B cell (primary cell): ENCODE measurements at regions not wholly inside any gene's neighbourhood (a gene's known extent, or its start where the extent isn't known, plus 50 kb on each side); places are given as distances from the start of the nearest gene placed in this dataset.

Source experiments
- ATAC-seq: fragments of 200-7000 bp; cut with Tn5 transposase; one replicate; pipeline ENCODE4 v1.10.0; 2021; ENCODE audit warnings: low read depth, mild to moderate bottlenecking, moderate number of reproducible peaks, moderate library complexity
- CTCF ChIA-PET: fragments of 350-600 bp; sonication (Branson Sonifier 250); formaldehyde crosslinking; loops from one replicate; lab custom pipeline; 2021; ENCODE audit warnings: antibody characterized with exemption, inconsistent platforms; lab: Charles Lee
- POLR2A ChIA-PET: fragments of 350-600 bp; sonication (Branson Sonifier 250); formaldehyde crosslinking; loops from one replicate; lab custom pipeline; 2021; ENCODE audit warnings: antibody characterized with exemption; lab: Charles Lee
- DNase-seq: peaks from one replicate; pipeline ENCODE4 v3.0.0; 2013
- H2AFZ ChIP-seq: 2 replicates; pipeline ENCODE4 v1.6.1; 2012; ENCODE audit warnings: mild to moderate bottlenecking, low read depth, low read length; ENCODE audit not compliant: insufficient read depth, poor library complexity, severe bottlenecking
- H3K27ac ChIP-seq, 2 donors: 1 replicate in 1 of 2; 2 replicates in 1 of 2; pipeline ENCODE4 v1.5.1; 2012 to 2013; ENCODE audit warnings: low read length in 2 of 2, mild to moderate bottlenecking in 2 of 2, moderate library complexity in 1 of 2
- H3K27me3 ChIP-seq, 4 experiments: fragments of 200-600 bp in 1 of 4; sonication (generic) in 1 of 4; replicated peaks in 1 of 4; 1 replicate in 2 of 4; 2 replicates in 2 of 4; pipeline versions ENCODE4 v1.6.1 to v1.7.0; 2013 to 2016; ENCODE audit warnings: low read length in 3 of 4, mild to moderate bottlenecking in 2 of 4, mixed read lengths in 1 of 4, moderate library complexity in 1 of 4; ENCODE audit not compliant: insufficient read depth in 4 of 4, control insufficient read depth in 3 of 4; ENCODE audit errors: control extremely low read depth in 1 of 4
- H3K36me3 ChIP-seq, 2 experiments: replicated peaks in 1 of 2; 1 replicate in 1 of 2; 2 replicates in 1 of 2; pipeline versions ENCODE4 v1.6.1 to v1.7.1; 2013; ENCODE audit warnings: low read length in 1 of 2; ENCODE audit not compliant: insufficient read depth in 2 of 2, control insufficient read depth in 1 of 2; ENCODE audit errors: control extremely low read depth in 1 of 2, extremely low read depth in 1 of 2
- H3K4me1 ChIP-seq, 2 donors: fragments of 200-600 bp in 1 of 2; sonication (generic) in 1 of 2; 1 replicate in 1 of 2; 2 replicates in 1 of 2; pipeline versions ENCODE4 v1.5.1 to v1.6.1; 2013 to 2017; ENCODE audit warnings: low read length in 2 of 2; ENCODE audit not compliant: control insufficient read depth in 2 of 2, insufficient read depth in 2 of 2
- H3K4me2 ChIP-seq: replicated peaks from 2 replicates; pipeline ENCODE3; 2012; ENCODE audit warnings: mild to moderate bottlenecking, low read depth, low read length; ENCODE audit not compliant: poor library complexity, severe bottlenecking
- H3K4me3 ChIP-seq, 5 experiments: fragments of 200-600 bp in 1 of 5; sonication (generic) in 1 of 5; 1 replicate in 3 of 5; 2 replicates in 2 of 5; pipeline versions ENCODE4 v1.5.1 to v1.7.0; 2011 to 2016; ENCODE audit warnings: low read length in 4 of 5, mild to moderate bottlenecking in 4 of 5, low read depth in 2 of 5, control low read depth in 1 of 5, moderate library complexity in 1 of 5; ENCODE audit not compliant: insufficient read depth in 1 of 5; ENCODE audit errors: control extremely low read depth in 1 of 5, extremely low read depth in 1 of 5
- H3K79me2 ChIP-seq: fragments of 200-600 bp; sonication (generic); one replicate; pipeline ENCODE4 v1.6.0; 2016; ENCODE audit warnings: low read length; ENCODE audit not compliant: control insufficient read depth, insufficient read depth
- H3K9ac ChIP-seq: fragments of 200-600 bp; sonication (generic); 2 replicates; pipeline ENCODE4 v1.6.1; 2017; ENCODE audit warnings: mild to moderate bottlenecking, low read length, moderate library complexity
- H3K9me3 ChIP-seq, 3 donors: one replicate each; pipeline versions ENCODE4 v1.6.1 to v1.7.1; 2013; ENCODE audit warnings: low read length in 2 of 3; ENCODE audit not compliant: control insufficient read depth in 2 of 3, insufficient read depth in 1 of 3; ENCODE audit errors: control extremely low read depth in 1 of 3
- H4K20me1 ChIP-seq: 2 replicates; pipeline ENCODE4 v1.6.0; 2012; ENCODE audit warnings: mild to moderate bottlenecking, low read length; ENCODE audit not compliant: insufficient read depth, control insufficient read depth, poor library complexity, severe bottlenecking
- H3K27ac Mint-ChIP-seq: one replicate; pipeline ENCODE4 v1.8.0; 2021; ENCODE audit warnings: mixed read lengths
- H3K27me3 Mint-ChIP-seq: one replicate; pipeline ENCODE4 v1.8.0; 2021; ENCODE audit warnings: mixed read lengths
- H3K4me1 Mint-ChIP-seq: one replicate; pipeline ENCODE4 v1.8.0; 2021; ENCODE audit warnings: mixed read lengths
- H3K4me3 Mint-ChIP-seq: one replicate; pipeline ENCODE4 v1.8.0; 2021; ENCODE audit warnings: mixed read lengths
- H3K9me3 Mint-ChIP-seq: one replicate; pipeline ENCODE4 v1.8.0; 2022; ENCODE audit warnings: mixed read lengths; ENCODE audit not compliant: insufficient read depth
- CTCF ChIP-seq: fragments of 200-600 bp; IDR thresholded peaks from one replicate; pipeline ENCODE4 v1.8.0; 2022; ENCODE audit warnings: antibody characterized with exemption, mild to moderate bottlenecking
- EZH2 ChIP-seq: IDR thresholded peaks from 2 replicates; pipeline ENCODE4 v1.6.1; 2012; ENCODE audit warnings: borderline replicate concordance, low read depth, mild to moderate bottlenecking, moderate library complexity, low read length; ENCODE audit not compliant: insufficient read depth, poor library complexity, severe bottlenecking
- WGBS: methylation state at CpG from one replicate; pipeline ENCODE4 v1.1.5; 2013; ENCODE audit warnings: missing lambda C conversion rate; ENCODE audit not compliant: insufficient coverage; 5-methylcytosine and 5-hydroxymethylcytosine counted together
- intact Hi-C: fragments of 100-400 bp; cut with micrococcal nuclease; formaldehyde crosslinking; loops from one replicate; pipeline ENCODE4 v1.10.0; 2022

- H3K9me3 ChIP-seq = peaks cover 0 to 1% (median 0%) of the 10 kb centered on the region in 3 donors
- no peak overlapping the region for H2AFZ ChIP-seq
- POLR2A ChIA-PET = no interaction called here
- ATAC-seq (no peak), DNase-seq (no peak)
- Mint-ChIP-seq H3K9me3 (no peaks in the 10 kb centered on the region), H3K27me3 (no peaks in the 10 kb centered on the region), H3K27ac (no peak overlapping the region), H3K4me3 (no peak overlapping the region), H3K4me1 (no peaks in the 10 kb centered on the region)
- no peak overlapping the region for H3K9ac ChIP-seq
- TF ChIP-seq EZH2 (no peak), CTCF (no peak)
- 98% methylated on average over 5 of the region's 5 CpGs for WGBS
- no peaks in the 10 kb centered on the region for H3K4me1 ChIP-seq
- H3K79me2 ChIP-seq = no peaks in the 10 kb centered on the region
- H3K36me3 ChIP-seq = peaks cover 3 to 6% of the 10 kb centered on the region in 2 experiments
- H3K4me2 ChIP-seq = no peak overlapping the region
- CTCF ChIA-PET = interaction anchor here (0.9 kb wide), 1 partner anchor 27 kb away, joined by 3 read pairs; no protein-coding TSS in a partner anchor
- H4K20me1 ChIP-seq = no peaks in the 10 kb centered on the region
- no peak overlapping the region for H3K4me3 ChIP-seq
- no peak overlapping the region for H3K27ac ChIP-seq
- H3K27me3 ChIP-seq = no peaks in the 10 kb centered on the region
- intact Hi-C loops = no loop called here
Measured at GRCh38 chr13:73730014-73730413, 404.2 kb downstream of the KLF12 start.

- ChIA-PET POLR2A (no interaction called here), CTCF (interaction anchor here (0.9 kb wide), 1 partner anchor 28 kb away, joined by 3 read pairs; no protein-coding TSS in a partner anchor)
- H3K27ac ChIP-seq = no peak overlapping the region
Measured at GRCh38 chr13:73729046-73729445, 405.2 kb downstream of the KLF12 start.

More at GRCh38 chr13:73729046-73729445, 405.2 kb downstream of the KLF12 start:
- peaks cover 3 to 6% of the 10 kb centered on the region in 2 experiments for H3K36me3 ChIP-seq
- H3K9me3 Mint-ChIP-seq = no peaks in the 10 kb centered on the region
- intact Hi-C loops = no loop called here
- no peak for ATAC-seq
- no peaks in the 10 kb centered on the region for H3K79me2 ChIP-seq
- peaks cover 0 to 1% (median 0%) of the 10 kb centered on the region in 3 donors for H3K9me3 ChIP-seq
- H3K4me2 ChIP-seq = no peak overlapping the region
- no peak overlapping the region for H2AFZ ChIP-seq
- TF ChIP-seq EZH2 (no peak), CTCF (no peak)
- no CpG with 5 or more reads among the region's 1 CpG for WGBS
- H3K27me3 Mint-ChIP-seq = no peaks in the 10 kb centered on the region
- H3K4me3 Mint-ChIP-seq = no peak overlapping the region
- no peak overlapping the region for H3K9ac ChIP-seq
- no peaks in the 10 kb centered on the region for H4K20me1 ChIP-seq
- no peak overlapping the region for H3K4me3 ChIP-seq
- DNase-seq = no peak
- H3K27me3 ChIP-seq = no peaks in the 10 kb centered on the region
- no peaks in the 10 kb centered on the region for H3K4me1 Mint-ChIP-seq
- H3K4me1 ChIP-seq = no peaks in the 10 kb centered on the region
- no peak overlapping the region for H3K27ac Mint-ChIP-seq
